Endothelial cell of umbilical vein (primary cell): ENCODE measurements at regions not wholly inside any gene's neighbourhood (a gene's known extent, or its start where the extent isn't known, plus 50 kb on each side); places are given as distances from the start of the nearest gene placed in this dataset.

Experiments used
- BruUV-seq: library from RNA; stranded (reverse); fragments of 400-500 nt; replicated peaks from 2 replicates; lab custom pipeline; 2021; lab: Mats Ljungman, UMichigan
- CTCF ChIA-PET: fragments of 300-600, 350-600 bp; sonication (Branson Sonifier 250); formaldehyde crosslinking; loops from one replicate; lab custom pipeline; 2021; ENCODE audit warnings: antibody characterized with exemption, inconsistent platforms; lab: Charles Lee
- POLR2A ChIA-PET: fragments of 300-600, 350-600 bp; sonication (Branson Sonifier 250); formaldehyde crosslinking; loops from one replicate; lab custom pipeline; 2021; ENCODE audit warnings: antibody characterized with exemption, inconsistent platforms; lab: Charles Lee
- DNase-seq: peaks from one replicate; pipeline ENCODE4 v3.0.0-alpha.2; 2011; ENCODE audit warnings: low read depth, low spot score
- FAIRE-seq: peaks from 2 replicates; lab custom pipeline; 2011; peaks lifted over from hg19 to GRCh38; lab: Jason Lieb, UNC
- H2AFZ ChIP-seq: 2 replicates; pipeline ENCODE4 v1.6.0; 2012; ENCODE audit warnings: low read depth, low read length, control low read depth, inconsistent platforms
- H3K27ac ChIP-seq: 2 replicates; pipeline ENCODE4 v1.5.1; 2011; ENCODE audit warnings: low read depth, mild to moderate bottlenecking, control low read depth, low read length, moderate library complexity; ENCODE audit not compliant: insufficient read depth
- H3K27me3 ChIP-seq, 2 experiments: 2 replicates each; pipeline versions ENCODE4 v1.6.0 to v1.6.1; 2011; ENCODE audit warnings: low read length in 2 of 2, mixed read lengths in 1 of 2; ENCODE audit not compliant: control insufficient read depth in 2 of 2, insufficient read depth in 2 of 2
- H3K36me3 ChIP-seq, 2 experiments: 2 replicates in 1 of 2; 3 replicates in 1 of 2; pipeline ENCODE4 v1.5.1; 2011; ENCODE audit warnings: low read length in 2 of 2, mild to moderate bottlenecking in 1 of 2, moderate library complexity in 1 of 2; ENCODE audit not compliant: control insufficient read depth in 2 of 2, insufficient read depth in 2 of 2; ENCODE audit errors: extremely low read depth in 1 of 2
- H3K4me1 ChIP-seq: 3 replicates; pipeline ENCODE4 v1.5.1; 2011; ENCODE audit warnings: mild to moderate bottlenecking, low read length; ENCODE audit not compliant: control insufficient read depth, insufficient read depth; ENCODE audit errors: extremely low read depth
- H3K4me2 ChIP-seq: 2 replicates; pipeline ENCODE4 v1.6.1; 2011; ENCODE audit warnings: low read length, control low read depth, mixed read lengths; ENCODE audit not compliant: insufficient read depth
- H3K4me3 ChIP-seq, 3 experiments: fragments of 200-600 bp in 1 of 3; sonication (generic), shearing (Covaris generic) in 1 of 3; replicated peaks in 1 of 3; 2 replicates each; pipeline ENCODE4 v1.5.1; 2011 to 2016; ENCODE audit warnings: control low read depth in 3 of 3, low read length in 3 of 3, mild to moderate bottlenecking in 2 of 3, inconsistent platforms in 1 of 3, low read depth in 1 of 3, moderate library complexity in 1 of 3; ENCODE audit not compliant: insufficient read depth in 1 of 3
- H3K79me2 ChIP-seq: 2 replicates; pipeline ENCODE4 v1.6.0; 2012; ENCODE audit warnings: low read length, inconsistent platforms; ENCODE audit not compliant: control insufficient read depth, insufficient read depth
- H3K9ac ChIP-seq: replicated peaks from 2 replicates; pipeline ENCODE3; 2011; ENCODE audit warnings: low read length, control low read depth; ENCODE audit not compliant: insufficient read depth; ENCODE audit errors: extremely low read depth
- H3K9me1 ChIP-seq: replicated peaks from 3 replicates; pipeline ENCODE4 v1.6.0; 2011; ENCODE audit warnings: mild to moderate bottlenecking, low read length; ENCODE audit not compliant: control insufficient read depth, insufficient read depth; ENCODE audit errors: extremely low read depth
- H3K9me3 ChIP-seq: replicated peaks from 2 replicates; pipeline ENCODE4 v1.5.1; 2012; ENCODE audit warnings: low read length, inconsistent platforms; ENCODE audit not compliant: control insufficient read depth, insufficient read depth
- H4K20me1 ChIP-seq: replicated peaks from 2 replicates; pipeline ENCODE3; 2011; ENCODE audit warnings: mild to moderate bottlenecking, low read length; ENCODE audit not compliant: control insufficient read depth, insufficient read depth; ENCODE audit errors: extremely low read depth
- EZH2 ChIP-seq: IDR thresholded peaks from 2 replicates; pipeline ENCODE4 v1.6.1; 2012; ENCODE audit warnings: borderline replicate concordance, low read depth, mild to moderate bottlenecking, moderate library complexity, low read length, inconsistent platforms; ENCODE audit not compliant: severe bottlenecking
- FOS ChIP-seq: IDR thresholded peaks from 2 replicates; pipeline ENCODE4 v1.6.1; 2011; ENCODE audit warnings: mild to moderate bottlenecking, low read length, moderate library complexity, borderline replicate concordance; ENCODE audit not compliant: insufficient read depth
- GATA2 ChIP-seq: IDR thresholded peaks from 2 replicates; pipeline ENCODE4 v1.7.0; 2011; ENCODE audit warnings: low read depth, mild to moderate bottlenecking, moderate library complexity, mixed read lengths, low read length; ENCODE audit not compliant: insufficient read length, insufficient read depth
- JUN ChIP-seq: IDR thresholded peaks from 2 replicates; pipeline ENCODE4 v1.6.1; 2011; ENCODE audit warnings: borderline replicate concordance, low read depth; ENCODE audit not compliant: insufficient read length, insufficient read depth
- MYC ChIP-seq: IDR thresholded peaks from one replicate; pipeline ENCODE4 v1.6.1; 2011; ENCODE audit warnings: mild to moderate bottlenecking, low read depth, low read length
- POLR2A ChIP-seq: IDR thresholded peaks from 2 replicates; pipeline ENCODE4 v1.6.1; 2012; ENCODE audit warnings: low read depth, mild to moderate bottlenecking, control low read depth, low read length
- POLR2AphosphoS5 ChIP-seq: IDR thresholded peaks from 2 replicates; pipeline ENCODE4 v1.6.1; 2012; ENCODE audit warnings: low read depth, mild to moderate bottlenecking, control low read depth, low read length, moderate library complexity; ENCODE audit not compliant: insufficient read depth
- dilution Hi-C: fragments of 300-500 bp; cut with MboI; formaldehyde crosslinking; loops from one replicate; pipeline ENCODE4 v1.15.0; 2019; ENCODE audit warnings: low sequenced_read_pairs; ENCODE audit not compliant: extremely low pct_ligation_motif_present
- intact Hi-C: fragments of 100-400 bp; cut with micrococcal nuclease; formaldehyde crosslinking; loops from one replicate; pipeline ENCODE4 v1.10.0; 2022
- TF ChIP-seq, protein P1 (sequence below), 2 donors: IDR thresholded peaks; 1 replicate in 1 of 2; 2 replicates in 1 of 2; pipeline ENCODE4 v1.5.1; 2011; ENCODE audit warnings: low read length in 2 of 2, mild to moderate bottlenecking in 2 of 2, moderate library complexity in 2 of 2, control low read depth in 1 of 2, inconsistent platforms in 1 of 2, low read depth in 1 of 2; ENCODE audit not compliant: insufficient read depth in 1 of 2; ENCODE audit errors: extremely low read depth in 1 of 2
- TF ChIP-seq, protein P2 (sequence below): IDR thresholded peaks from 2 replicates; pipeline ENCODE4 v1.6.1; 2011; ENCODE audit not compliant: insufficient read depth, insufficient read length

DNA sequence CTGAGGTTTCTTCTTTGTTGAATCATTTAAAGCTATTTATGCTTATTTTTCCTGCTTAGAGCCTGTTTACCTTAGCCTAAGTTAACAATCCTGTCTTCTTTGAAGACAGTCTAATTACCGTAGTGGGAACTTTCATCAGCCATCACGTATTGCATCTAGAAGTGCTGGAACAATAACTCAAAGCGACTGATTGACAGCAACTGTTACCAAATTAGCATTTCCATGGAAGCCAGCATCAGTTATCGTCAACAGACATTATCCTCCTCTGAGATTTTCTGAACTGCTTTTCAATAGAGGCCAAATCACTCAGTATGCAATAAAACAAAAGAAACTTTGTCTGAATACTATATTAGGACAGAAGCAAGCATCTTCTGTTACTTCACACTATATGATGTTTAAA, 433.3 kb upstream of the SLITRK1 start:
- BruUV-seq = no TSS peak
- no peaks in the 10 kb centered on the region for H3K79me2 ChIP-seq
- H3K9me1 ChIP-seq = no peaks in the 10 kb centered on the region
- no peak overlapping the region for H3K4me3 ChIP-seq
- H3K27ac ChIP-seq = no peak overlapping the region
- DNase-seq (no peak), FAIRE-seq (no peak)
- ChIA-PET CTCF (no interaction called here), POLR2A (no interaction called here)
- H3K27me3 ChIP-seq = no peaks in the 10 kb centered on the region
- H2AFZ ChIP-seq = no peak overlapping the region
- no peaks in the 10 kb centered on the region for H3K4me1 ChIP-seq
- H3K9me3 ChIP-seq = peaks cover 2% of the 10 kb centered on the region
- no peak for TF ChIP-seq FOS
- no peak for TF ChIP-seq POLR2AphosphoS5
- TF ChIP-seq, protein P1, sequence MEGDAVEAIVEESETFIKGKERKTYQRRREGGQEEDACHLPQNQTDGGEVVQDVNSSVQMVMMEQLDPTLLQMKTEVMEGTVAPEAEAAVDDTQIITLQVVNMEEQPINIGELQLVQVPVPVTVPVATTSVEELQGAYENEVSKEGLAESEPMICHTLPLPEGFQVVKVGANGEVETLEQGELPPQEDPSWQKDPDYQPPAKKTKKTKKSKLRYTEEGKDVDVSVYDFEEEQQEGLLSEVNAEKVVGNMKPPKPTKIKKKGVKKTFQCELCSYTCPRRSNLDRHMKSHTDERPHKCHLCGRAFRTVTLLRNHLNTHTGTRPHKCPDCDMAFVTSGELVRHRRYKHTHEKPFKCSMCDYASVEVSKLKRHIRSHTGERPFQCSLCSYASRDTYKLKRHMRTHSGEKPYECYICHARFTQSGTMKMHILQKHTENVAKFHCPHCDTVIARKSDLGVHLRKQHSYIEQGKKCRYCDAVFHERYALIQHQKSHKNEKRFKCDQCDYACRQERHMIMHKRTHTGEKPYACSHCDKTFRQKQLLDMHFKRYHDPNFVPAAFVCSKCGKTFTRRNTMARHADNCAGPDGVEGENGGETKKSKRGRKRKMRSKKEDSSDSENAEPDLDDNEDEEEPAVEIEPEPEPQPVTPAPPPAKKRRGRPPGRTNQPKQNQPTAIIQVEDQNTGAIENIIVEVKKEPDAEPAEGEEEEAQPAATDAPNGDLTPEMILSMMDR (IDR thresholded peaks at IDR 0.05; ENCODE audit: extremely low read depth in 1 of 2, insufficient read depth in 1 of 2, low read depth in 1 of 2, low read length in 2 of 2) = no peak
- TF ChIP-seq POLR2A = no peak
- no peak for TF ChIP-seq GATA2
- TF ChIP-seq, protein P2, sequence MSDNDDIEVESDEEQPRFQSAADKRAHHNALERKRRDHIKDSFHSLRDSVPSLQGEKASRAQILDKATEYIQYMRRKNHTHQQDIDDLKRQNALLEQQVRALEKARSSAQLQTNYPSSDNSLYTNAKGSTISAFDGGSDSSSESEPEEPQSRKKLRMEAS = no peak
- TF ChIP-seq MYC = no peak
- no peak for TF ChIP-seq JUN
- no peak for TF ChIP-seq EZH2
- H3K4me2 ChIP-seq = no peak overlapping the region
- dilution Hi-C loops = no loop called here
- no peak overlapping the region for H3K9ac ChIP-seq
- H3K36me3 ChIP-seq = no peaks in the 10 kb centered on the region
- no peaks in the 10 kb centered on the region for H4K20me1 ChIP-seq
- intact Hi-C loops = no loop called here
